Muscle of arm (tissue), 1 donor: ENCODE measurements at regions not wholly inside any gene's neighbourhood (a gene's known extent, or its start where the extent isn't known, plus 50 kb on each side); places are given as distances from the start of the nearest gene placed in this dataset.
"Not testable (repeated sequence)": the region's sequence is repeated elsewhere in the genome, so short reads cannot be mapped to it uniquely, and the experiment has no call there.

ENCODE experiments used
- DNase-seq: peaks from one replicate; pipeline ENCODE4 v3.0.0-alpha.2; 2013

DNA sequence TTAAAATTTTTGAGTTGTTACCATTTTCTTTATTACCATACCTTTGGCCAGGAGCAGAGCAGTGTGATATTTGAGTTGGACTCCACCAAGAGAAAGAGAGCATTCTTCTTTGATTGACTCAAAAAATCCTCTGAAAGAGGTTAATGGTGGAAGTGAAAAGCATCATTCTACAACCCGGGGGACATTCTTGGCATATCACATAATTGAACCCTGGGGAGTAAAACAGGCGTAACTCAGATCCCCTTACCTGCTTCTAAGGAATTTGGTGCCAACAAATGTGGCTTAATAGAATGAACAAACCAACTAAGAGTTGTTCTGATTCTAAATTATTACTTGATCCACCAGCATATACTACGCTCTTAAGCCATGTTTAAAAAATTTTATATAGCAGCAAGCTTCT lies 351.1 kb upstream of the DEPDC1 start:
- DNase-seq: no peak

- DNase-seq: no peak
Measured at GRCh38 chr1:68868606-68869005, 371.7 kb upstream of the DEPDC1 start.

GRCh38 chr1:68873144-68873543 lies 376.3 kb upstream of the DEPDC1 start:
- DNase-seq: no peak

DNA sequence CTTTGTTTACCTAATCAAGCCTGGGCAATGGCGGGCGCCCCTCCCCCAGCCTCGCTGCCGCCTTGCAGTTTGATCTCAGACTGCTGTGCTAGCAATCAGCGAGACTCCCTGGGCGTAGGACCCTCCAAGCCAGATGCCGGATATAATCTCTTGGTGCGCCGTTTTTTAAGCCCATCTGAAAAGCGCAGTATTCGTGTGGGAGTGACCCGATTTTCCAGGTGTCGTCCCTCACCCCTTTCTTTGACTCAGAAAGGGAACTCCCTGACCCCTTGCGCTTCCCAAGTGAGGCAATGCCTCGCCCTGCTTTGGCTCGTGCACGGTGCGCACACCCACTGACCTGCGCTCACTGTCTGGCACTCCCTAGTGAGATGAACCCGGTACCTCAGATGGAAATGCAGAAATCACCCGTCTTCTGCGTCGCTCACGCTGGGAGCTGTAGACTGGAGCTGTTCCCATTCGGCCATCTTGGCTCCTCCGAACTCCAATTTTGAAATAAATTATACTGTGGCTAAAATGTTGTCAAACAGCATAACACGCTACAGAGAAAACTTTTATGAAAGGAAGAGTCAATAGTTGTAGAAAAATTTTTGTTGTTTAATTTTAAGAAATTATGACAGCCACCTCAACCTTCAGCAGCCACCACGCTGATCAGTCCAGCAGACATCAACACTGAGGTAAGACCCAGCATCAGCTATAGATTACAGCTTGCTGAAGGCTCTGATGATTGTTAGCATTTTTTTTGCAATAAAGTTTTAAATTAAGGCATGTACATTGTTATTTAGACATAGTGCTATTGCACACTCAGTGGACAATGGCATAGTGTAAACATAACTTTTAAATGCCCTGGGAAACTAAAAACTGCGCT lies 384.7 kb upstream of the DEPDC1 start:
- not testable (repeated sequence) for DNase-seq

- DNase-seq: no peak
Measured at GRCh38 chr1:68889471-68889870, 392.6 kb upstream of the DEPDC1 start.

GRCh38 chr1:68890736-68891135 lies 393.9 kb upstream of the DEPDC1 start:
- no peak for DNase-seq

- DNase-seq: no peak
Measured at GRCh38 chr1:68904477-68904876, 407.6 kb upstream of the DEPDC1 start.

DNA sequence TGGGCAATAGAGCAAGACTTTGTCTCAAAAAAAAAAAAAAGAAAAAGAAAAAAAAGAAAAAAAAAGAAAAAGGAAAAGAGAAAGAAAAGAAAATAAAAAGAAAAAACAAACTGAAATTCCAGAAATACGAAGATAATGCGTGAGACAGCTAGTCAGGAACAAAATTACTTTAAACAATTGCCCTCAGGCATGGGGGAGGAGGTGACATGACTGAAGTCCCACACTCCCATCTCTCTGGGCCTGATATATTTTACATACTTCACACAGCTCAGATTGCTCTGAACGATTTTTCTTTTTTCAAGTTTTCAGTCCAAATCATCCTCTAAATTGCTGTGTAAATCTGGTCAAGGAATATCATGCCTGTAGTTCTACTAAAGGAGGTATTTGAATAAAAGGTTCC lies 409.5 kb upstream of the DEPDC1 start:
- DNase-seq: no peak

DNA sequence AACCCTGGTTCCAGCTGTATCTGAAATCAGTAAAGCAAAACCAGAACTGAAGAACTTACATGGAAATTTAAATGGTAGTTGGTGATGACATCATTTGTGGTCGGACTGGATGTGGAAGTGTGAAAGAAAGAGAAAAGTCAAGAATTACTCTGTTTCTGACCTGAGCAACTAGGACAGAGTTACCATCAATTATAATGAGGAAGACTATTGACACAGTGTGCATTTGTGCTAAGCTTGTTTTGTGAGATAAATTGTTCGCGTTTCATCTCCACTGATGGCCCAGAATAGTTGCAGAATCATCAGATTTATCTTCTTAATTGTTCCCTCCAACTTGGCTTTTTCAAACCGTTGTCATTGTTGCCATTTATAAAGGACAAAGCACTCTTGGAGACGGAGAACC lies 410.6 kb upstream of the DEPDC1 start:
- DNase-seq: no peak

- DNase-seq: peak; percentile 18
Measured at GRCh38 chr1:68908316-68908715, 411.4 kb upstream of the DEPDC1 start.

- peak; percentile 67 for DNase-seq
Measured at GRCh38 chr1:68916221-68916902, 419.5 kb upstream of the DEPDC1 start.

GRCh38 chr1:68917456-68917855 lies 420.6 kb upstream of the DEPDC1 start:
- peak; percentile 13 for DNase-seq

- DNase-seq: no peak
Measured at GRCh38 chr1:68918563-68918962, 421.7 kb upstream of the DEPDC1 start.

GRCh38 chr1:68919075-68919474 lies 422.2 kb upstream of the DEPDC1 start:
- DNase-seq: no peak

DNA sequence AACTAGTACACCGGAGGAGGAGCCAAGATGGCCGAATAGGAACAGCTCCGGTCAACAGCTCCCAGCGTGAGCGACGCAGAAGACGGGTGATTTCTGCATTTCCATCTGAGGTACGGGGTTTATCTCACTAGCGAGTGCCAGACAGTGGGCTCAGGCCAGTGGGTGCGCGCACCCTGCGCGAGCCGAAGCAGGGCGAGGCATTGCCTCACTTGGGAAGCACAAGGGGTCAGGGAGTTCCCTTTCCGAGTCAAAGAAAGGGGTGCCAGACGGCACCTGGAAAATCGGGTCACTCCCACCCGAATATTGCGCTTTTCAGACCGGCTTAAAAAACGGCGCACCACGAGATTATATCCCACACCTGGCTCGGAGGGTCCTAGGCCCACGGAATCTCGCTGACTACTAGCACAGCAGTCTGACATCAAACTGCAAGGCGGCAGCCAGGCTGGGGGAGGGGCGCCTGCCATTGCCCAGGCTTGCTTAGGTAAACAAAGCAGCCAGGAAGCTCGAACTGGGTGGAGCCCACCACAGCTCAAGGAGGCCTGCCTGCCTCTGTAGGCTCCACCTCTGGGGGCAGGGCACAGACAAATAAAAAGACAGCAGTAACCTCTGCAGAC lies 426.7 kb upstream of the DEPDC1 start:
- not testable (repeated sequence) for DNase-seq

- DNase-seq: no peak
Measured at GRCh38 chr1:68930101-68930500, 433.2 kb upstream of the DEPDC1 start.

DNA sequence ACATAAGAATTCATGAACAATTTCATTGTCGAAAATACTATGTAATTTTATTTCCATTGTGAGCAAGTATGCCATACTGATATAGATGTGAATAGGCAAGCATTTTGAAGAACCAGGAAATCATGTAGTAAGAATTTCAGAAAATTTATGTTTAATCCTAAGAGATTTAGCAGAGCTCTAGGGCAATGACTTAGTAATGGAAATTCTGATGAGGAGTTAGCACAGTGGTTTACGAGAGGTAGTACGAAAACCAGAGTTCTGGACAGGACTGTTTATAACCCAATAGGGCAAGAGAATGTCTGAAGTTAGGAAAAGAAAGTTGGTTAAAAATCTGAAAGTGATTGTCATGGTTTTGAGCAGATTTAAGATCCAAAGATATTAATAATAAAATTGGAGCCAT lies 439.6 kb upstream of the DEPDC1 start:
- no peak for DNase-seq

DNA sequence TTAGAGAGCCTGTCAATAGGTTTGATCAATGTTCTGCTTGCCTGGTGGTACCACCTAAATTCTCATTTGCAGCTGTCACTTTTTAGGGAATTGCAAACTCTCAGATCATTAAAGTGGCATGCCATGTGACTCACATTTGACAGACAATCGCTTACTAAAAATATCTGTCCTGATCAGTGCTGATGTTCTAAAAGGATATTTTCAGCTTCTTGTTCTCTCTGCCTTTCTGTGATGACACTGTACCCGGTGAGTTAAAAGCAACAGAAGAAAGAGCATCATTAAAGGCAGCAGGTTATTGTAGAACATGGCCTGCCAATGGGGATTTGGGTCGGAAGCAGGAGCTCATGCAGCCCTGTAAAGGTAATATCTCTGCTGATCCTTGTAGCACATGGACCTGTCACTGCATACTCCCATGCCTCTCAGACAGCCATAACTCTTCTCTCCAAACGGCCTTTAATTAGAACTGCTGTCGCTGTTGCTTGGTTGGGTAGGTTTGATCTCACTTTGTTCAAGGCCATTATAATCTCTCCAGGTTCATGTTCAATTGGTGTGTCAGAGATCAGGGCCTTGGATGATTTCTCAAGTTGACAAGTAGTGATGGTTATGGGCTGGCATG lies 441.3 kb upstream of the DEPDC1 start:
- no peak for DNase-seq

DNA sequence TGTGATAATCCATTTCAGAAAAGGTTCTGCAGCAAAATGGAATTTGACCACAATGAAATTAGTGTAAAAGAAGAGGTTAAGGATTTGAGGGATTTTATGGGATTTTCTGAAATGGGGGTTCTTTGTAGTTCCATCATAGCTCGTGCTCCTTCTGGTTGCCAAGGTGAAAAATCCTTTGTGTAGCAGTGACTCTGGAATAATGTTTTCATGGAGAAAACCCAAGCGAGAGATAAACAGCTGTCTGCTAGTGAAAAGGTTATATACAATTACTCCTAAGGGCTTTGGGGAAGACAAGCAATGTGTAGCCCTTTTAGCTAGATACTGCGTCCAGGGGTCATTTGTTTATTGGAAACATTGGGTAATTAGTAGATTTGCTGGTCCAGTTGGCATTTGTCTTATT lies 453.2 kb upstream of the DEPDC1 start:
- DNase-seq: no peak

GRCh38 chr1:68953311-68953710 lies 456.4 kb upstream of the DEPDC1 start:
- no peak for DNase-seq

GRCh38 chr1:68954841-68955240 lies 458.0 kb upstream of the DEPDC1 start:
- DNase-seq: no peak

GRCh38 chr1:68955424-68955823 lies 458.5 kb upstream of the DEPDC1 start:
- DNase-seq: no peak

- DNase-seq: no peak
Measured at GRCh38 chr1:68958958-68959357, 462.1 kb upstream of the DEPDC1 start.
